ENCODE measurements at regions not wholly inside any gene's neighbourhood (a gene's known extent, or its start where the extent isn't known, plus 50 kb on each side); places are given as distances from the start of the nearest gene placed in this dataset.

- intact Hi-C loops (cut with DNase I; ENCODE audit: low total_unique reads) = no loop called here
- H3K4me1 ChIP-seq = no peaks in the 10 kb centered on the region
- DNase-seq = no peak
- TF ChIP-seq EP300 (IDR thresholded peaks at IDR 0.05) = no peak
- no peaks in the 10 kb centered on the region for H3K27me3 ChIP-seq
- no peaks in the 10 kb centered on the region for H3K9me3 ChIP-seq
- H3K4me3 ChIP-seq = no peak overlapping the region
- H3K27ac ChIP-seq = no peak overlapping the region
- WGBS, 5 donors = 90 to 100% (median 95%) methylated on average over 1 of the region's 1 CpG
- no peaks in the 10 kb centered on the region for H3K36me3 ChIP-seq
Measured at GRCh38 chr5:93925321-93925720, 183.9 kb upstream of the POU5F2 start.

GRCh38 chr5:93924628-93925027 is 183.2 kb upstream of the POU5F2 start:
- WGBS, 5 donors = 86 to 93% (median 90%) methylated on average over 2 of the region's 2 CpGs
- no peak overlapping the region for H3K27ac ChIP-seq
- DNase-seq = no peak
- no peak overlapping the region for H3K4me3 ChIP-seq
- H3K36me3 ChIP-seq = no peaks in the 10 kb centered on the region
- no peaks in the 10 kb centered on the region for H3K4me1 ChIP-seq
- no peaks in the 10 kb centered on the region for H3K9me3 ChIP-seq
- TF ChIP-seq POLR2A (IDR thresholded peaks at IDR 0.05) = no peak
- no peak for TF ChIP-seq EP300 (IDR thresholded peaks at IDR 0.05)
- TF ChIP-seq CTCF (IDR thresholded peaks at IDR 0.05) = no peak
- no peaks in the 10 kb centered on the region for H3K27me3 ChIP-seq
- intact Hi-C loops (cut with DNase I; ENCODE audit: low total_unique reads) = no loop called here

GRCh38 chr5:93922551-93922950 is 181.2 kb upstream of the POU5F2 start:
- no peak for DNase-seq
- Histone ChIP-seq H3K36me3 (no peaks in the 10 kb centered on the region), H3K27me3 (no peaks in the 10 kb centered on the region), H3K27ac (no peak overlapping the region), H3K4me3 (no peak overlapping the region), H3K9me3 (no peaks in the 10 kb centered on the region), H3K4me1 (no peaks in the 10 kb centered on the region)
- TF ChIP-seq POLR2AphosphoS5 (IDR thresholded peaks at IDR 0.05) (no peak), EP300 (IDR thresholded peaks at IDR 0.05) (no peak), POLR2A (IDR thresholded peaks at IDR 0.05) (no peak), CTCF (IDR thresholded peaks at IDR 0.05) (no peak)
- WGBS, 5 donors = 80 to 98% (median 93%) methylated on average over 4 to 5 of the region's 5 CpGs
- intact Hi-C loops (cut with DNase I; ENCODE audit: low total_unique reads) = no loop called here

GRCh38 chr5:93921001-93921400 is 179.6 kb upstream of the POU5F2 start:
- 70 to 83% (median 76%) methylated on average over 2 of the region's 2 CpGs for WGBS, 5 donors
- TF ChIP-seq POLR2A (IDR thresholded peaks at IDR 0.05) (no peak), EP300 (IDR thresholded peaks at IDR 0.05) (no peak)
- Histone ChIP-seq H3K27me3 (no peaks in the 10 kb centered on the region), H3K36me3 (no peaks in the 10 kb centered on the region), H3K4me3 (no peak overlapping the region), H3K27ac (no peak overlapping the region), H3K9me3 (no peaks in the 10 kb centered on the region), H3K4me1 (no peaks in the 10 kb centered on the region)
- intact Hi-C loops (cut with DNase I; ENCODE audit: low total_unique reads) = no loop called here
- no peak for DNase-seq

GRCh38 chr5:93916872-93917271 is 175.5 kb upstream of the POU5F2 start:
- Histone ChIP-seq H3K9me3 (no peaks in the 10 kb centered on the region), H3K27ac (no peak overlapping the region), H3K36me3 (no peaks in the 10 kb centered on the region), H3K4me1 (no peaks in the 10 kb centered on the region), H3K27me3 (no peaks in the 10 kb centered on the region), H3K4me3 (no peak overlapping the region)
- no peak for DNase-seq
- 81 to 100% (median 97%) methylated on average over 1 of the region's 1 CpG for WGBS, 5 donors
- TF ChIP-seq POLR2A (IDR thresholded peaks at IDR 0.05) (no peak), CTCF (IDR thresholded peaks at IDR 0.05) (no peak), POLR2AphosphoS5 (IDR thresholded peaks at IDR 0.05) (no peak), EP300 (IDR thresholded peaks at IDR 0.05) (no peak)
- intact Hi-C loops (cut with DNase I; ENCODE audit: low total_unique reads) = no loop called here

GRCh38 chr5:93915142-93915553 is 173.7 kb upstream of the POU5F2 start:
- peak in 1 of 2 donors; percentile 51 for DNase-seq

More at GRCh38 chr5:93915142-93915553, 173.7 kb upstream of the POU5F2 start:
- Histone ChIP-seq H3K36me3 (no peaks in the 10 kb centered on the region), H3K9me3 (no peaks in the 10 kb centered on the region), H3K27me3 (no peaks in the 10 kb centered on the region), H3K27ac (no peak overlapping the region), H3K4me1 (no peaks in the 10 kb centered on the region), H3K4me3 (no peak overlapping the region)
- intact Hi-C loops (cut with DNase I; ENCODE audit: low total_unique reads) = no loop called here
- TF ChIP-seq POLR2AphosphoS5 (IDR thresholded peaks at IDR 0.05) (no peak), CTCF (IDR thresholded peaks at IDR 0.05) (peak in 5 of 7 experiments; percentile 15 to 50 (median 43)), EP300 (IDR thresholded peaks at IDR 0.05) (no peak)
